ENCODE measurements at regions not wholly inside any gene's neighbourhood (a gene's known extent, or its start where the extent isn't known, plus 50 kb on each side); places are given as distances from the start of the nearest gene placed in this dataset.

DNA sequence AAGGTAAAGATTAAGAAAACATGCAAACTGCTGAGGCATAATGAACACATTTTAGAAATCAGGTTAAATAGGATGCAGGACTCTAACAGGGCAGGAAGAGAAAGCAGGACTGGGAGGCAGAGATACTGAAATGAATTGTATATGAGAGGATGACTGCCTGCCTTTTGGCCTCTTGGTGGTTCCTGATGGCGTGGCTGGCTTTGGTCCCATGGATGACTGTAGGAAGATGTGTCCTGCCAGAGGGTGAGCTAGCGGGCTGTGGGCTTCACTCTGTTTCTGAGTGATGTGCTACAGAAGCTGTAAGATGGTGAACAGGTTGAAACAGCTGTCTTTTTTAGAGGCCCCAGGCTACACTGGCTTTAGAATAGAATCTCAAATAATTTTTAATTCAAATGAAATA lies 517.0 kb downstream of the SLC4A3 start:
- TF ChIP-seq, protein P1, sequence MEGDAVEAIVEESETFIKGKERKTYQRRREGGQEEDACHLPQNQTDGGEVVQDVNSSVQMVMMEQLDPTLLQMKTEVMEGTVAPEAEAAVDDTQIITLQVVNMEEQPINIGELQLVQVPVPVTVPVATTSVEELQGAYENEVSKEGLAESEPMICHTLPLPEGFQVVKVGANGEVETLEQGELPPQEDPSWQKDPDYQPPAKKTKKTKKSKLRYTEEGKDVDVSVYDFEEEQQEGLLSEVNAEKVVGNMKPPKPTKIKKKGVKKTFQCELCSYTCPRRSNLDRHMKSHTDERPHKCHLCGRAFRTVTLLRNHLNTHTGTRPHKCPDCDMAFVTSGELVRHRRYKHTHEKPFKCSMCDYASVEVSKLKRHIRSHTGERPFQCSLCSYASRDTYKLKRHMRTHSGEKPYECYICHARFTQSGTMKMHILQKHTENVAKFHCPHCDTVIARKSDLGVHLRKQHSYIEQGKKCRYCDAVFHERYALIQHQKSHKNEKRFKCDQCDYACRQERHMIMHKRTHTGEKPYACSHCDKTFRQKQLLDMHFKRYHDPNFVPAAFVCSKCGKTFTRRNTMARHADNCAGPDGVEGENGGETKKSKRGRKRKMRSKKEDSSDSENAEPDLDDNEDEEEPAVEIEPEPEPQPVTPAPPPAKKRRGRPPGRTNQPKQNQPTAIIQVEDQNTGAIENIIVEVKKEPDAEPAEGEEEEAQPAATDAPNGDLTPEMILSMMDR (IDR thresholded peaks at IDR 0.05), result no peak
- no peak for TF ChIP-seq POLR2A (IDR thresholded peaks at IDR 0.05)

All from thyroid gland (tissue), 4 donors.